ENCODE measurements at regions not wholly inside any gene's neighbourhood (a gene's known extent, or its start where the extent isn't known, plus 50 kb on each side); places are given as distances from the start of the nearest gene placed in this dataset.
A peak's percentile ranks its signal among the peaks of the same experiment; 100 is the strongest.
"Not testable (repeated sequence)": the region's sequence is repeated elsewhere in the genome, so short reads cannot be mapped to it uniquely, and the experiment has no call there.

DNA sequence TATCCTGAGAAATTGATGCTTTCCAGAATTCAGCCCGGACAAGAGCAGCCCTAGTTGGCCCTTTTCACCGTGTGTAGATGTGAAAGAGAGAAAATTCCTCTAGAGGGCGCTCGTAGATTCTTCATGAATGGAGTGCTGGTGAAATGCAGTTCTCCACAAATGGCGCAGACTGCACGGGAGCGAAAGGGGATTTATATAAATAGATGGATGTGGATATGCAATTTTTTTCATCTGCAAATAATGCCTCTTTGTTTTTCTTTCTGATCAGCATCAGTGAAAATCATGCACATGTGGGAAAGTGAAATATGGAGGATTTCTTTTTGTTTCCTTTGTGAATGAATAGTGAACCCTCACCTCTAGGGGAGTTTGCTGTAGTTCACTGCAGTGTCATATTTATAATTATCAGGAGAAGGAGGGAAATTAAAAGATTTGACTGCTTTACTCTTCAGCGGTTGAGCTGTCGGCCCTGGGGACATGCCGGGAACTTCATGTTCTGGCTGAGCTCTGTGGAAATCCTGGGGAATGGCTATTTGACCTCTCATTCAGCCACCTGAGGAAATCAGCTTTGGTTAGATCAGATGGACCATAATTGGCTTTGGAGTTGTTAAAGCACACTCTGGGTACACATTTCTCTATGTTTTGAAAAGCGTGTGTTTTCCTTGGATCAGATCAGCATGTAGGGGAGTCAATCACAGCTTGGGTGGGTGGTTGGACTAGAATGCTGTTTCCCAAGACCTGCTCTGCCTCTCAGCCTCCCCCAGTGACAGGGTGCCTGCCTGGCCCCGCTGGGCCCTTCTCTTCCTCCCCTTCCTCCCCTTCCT lies 115.0 kb upstream of the SHISA3 start:
- no peak overlapping the region for H3K4me3 ChIP-seq (ENCODE audit: control insufficient read depth, low read depth, low read length)

DNA sequence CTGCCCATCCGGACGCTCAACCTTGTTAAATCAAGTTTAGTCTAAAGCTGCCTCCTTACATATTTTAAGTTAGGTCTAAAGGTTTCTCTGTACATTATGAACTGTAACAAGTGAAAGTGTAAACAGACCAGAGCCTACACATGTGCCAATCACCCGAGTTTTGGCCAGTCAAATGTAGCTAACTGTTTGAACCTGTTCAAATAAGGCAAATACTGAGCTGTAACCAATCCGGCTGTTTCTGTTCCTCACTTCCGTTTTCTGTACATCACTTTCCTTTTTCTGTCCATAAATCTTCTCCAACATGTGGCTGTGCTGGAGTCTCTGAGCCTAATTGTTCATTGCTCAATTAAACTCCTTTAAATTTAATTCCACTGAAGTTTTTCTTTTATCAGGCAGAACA lies 113.3 kb upstream of the SHISA3 start:
- H3K4me3 ChIP-seq (ENCODE audit: control insufficient read depth, low read depth, low read length) = no peak overlapping the region
- no peak for DNase-seq (ENCODE audit: low read depth)
- TF ChIP-seq, protein P1, sequence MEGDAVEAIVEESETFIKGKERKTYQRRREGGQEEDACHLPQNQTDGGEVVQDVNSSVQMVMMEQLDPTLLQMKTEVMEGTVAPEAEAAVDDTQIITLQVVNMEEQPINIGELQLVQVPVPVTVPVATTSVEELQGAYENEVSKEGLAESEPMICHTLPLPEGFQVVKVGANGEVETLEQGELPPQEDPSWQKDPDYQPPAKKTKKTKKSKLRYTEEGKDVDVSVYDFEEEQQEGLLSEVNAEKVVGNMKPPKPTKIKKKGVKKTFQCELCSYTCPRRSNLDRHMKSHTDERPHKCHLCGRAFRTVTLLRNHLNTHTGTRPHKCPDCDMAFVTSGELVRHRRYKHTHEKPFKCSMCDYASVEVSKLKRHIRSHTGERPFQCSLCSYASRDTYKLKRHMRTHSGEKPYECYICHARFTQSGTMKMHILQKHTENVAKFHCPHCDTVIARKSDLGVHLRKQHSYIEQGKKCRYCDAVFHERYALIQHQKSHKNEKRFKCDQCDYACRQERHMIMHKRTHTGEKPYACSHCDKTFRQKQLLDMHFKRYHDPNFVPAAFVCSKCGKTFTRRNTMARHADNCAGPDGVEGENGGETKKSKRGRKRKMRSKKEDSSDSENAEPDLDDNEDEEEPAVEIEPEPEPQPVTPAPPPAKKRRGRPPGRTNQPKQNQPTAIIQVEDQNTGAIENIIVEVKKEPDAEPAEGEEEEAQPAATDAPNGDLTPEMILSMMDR (IDR thresholded peaks at IDR 0.05; ENCODE audit: control insufficient read depth, insufficient read depth, low read depth, low read length, missing control alignments) = no peak

More for the DNA sequence above, 115.0 kb upstream of the SHISA3 start:
- no peak for DNase-seq (ENCODE audit: low read depth)
- TF ChIP-seq, protein P1 (IDR thresholded peaks at IDR 0.05; ENCODE audit: control insufficient read depth, insufficient read depth, low read depth, low read length, missing control alignments) = peak; percentile 44

GRCh38 chr4:42288876-42289275 lies 108.4 kb upstream of the SHISA3 start:
- H3K4me3 ChIP-seq (ENCODE audit: control insufficient read depth, low read depth, low read length); DNase-seq (ENCODE audit: low read depth): not testable (repeated sequence)

DNA sequence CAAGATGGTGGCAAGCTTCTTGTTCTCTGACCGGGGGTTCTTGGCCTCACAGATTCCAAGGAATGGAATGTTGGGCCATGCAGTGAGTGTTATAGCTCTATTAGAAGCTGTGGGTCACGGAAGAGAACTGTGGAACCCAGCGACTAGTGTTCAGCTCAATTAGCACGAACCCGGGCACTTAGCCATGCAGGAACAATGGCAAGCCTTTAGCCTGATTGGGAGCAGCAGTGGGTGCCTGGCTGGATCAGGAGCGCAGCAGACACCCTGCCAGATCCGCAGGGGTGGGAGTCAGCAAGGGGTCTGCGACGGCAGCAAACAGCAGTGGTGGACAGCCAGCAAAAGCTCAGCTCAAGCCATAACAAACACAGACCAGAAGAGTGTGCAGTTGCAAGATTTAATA lies 105.1 kb upstream of the SHISA3 start:
- not testable (repeated sequence) for H3K4me3 ChIP-seq (ENCODE audit: control insufficient read depth, low read depth, low read length); DNase-seq (ENCODE audit: low read depth)

DNA sequence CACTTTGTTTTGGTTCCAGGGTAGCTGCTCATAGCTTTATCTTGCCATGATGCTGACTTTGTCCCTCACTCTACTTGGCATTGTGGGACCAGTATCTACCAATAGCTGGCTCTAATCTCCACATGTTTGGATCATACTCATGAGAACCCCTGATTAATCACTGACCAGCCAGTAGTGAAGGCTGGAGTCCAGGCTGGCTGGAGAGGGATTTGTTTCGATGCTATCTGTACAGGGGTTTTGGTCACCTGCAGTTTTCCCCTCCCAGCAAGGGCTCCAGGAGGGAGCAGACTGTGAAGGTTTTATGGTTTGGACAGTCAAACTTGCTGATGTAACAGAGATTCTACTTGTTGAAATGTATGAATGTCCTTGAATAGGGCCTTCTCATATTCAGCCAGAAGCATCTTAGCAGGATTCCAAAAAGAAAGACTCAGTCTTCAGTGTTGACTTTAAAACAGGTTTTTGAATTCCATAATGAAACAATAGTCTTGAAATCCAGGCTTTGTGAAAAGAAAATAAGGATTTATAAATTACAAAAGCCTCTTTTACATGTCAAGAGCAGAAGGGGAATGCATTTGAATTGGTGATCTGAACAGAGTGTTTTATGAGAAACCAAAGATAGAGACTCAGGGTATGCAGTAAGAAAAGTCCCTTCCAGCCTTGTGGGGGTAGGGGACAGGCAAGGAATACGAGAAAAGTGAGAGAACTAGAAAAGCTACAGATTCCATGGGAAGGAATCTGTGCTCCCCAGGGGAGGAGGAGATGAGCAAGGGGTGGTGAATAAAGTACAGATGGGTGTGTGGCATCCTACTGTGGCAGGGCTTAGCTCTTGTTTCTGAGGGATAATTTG lies 103.1 kb upstream of the SHISA3 start:
- H3K4me3 ChIP-seq (ENCODE audit: control insufficient read depth, low read depth, low read length) = no peak overlapping the region
- TF ChIP-seq, protein P1 (IDR thresholded peaks at IDR 0.05; ENCODE audit: control insufficient read depth, insufficient read depth, low read depth, low read length, missing control alignments) = no peak
- DNase-seq (ENCODE audit: low read depth) = no peak

- DNase-seq (ENCODE audit: low read depth) = no peak
- TF ChIP-seq, protein P1 (IDR thresholded peaks at IDR 0.05; ENCODE audit: control insufficient read depth, insufficient read depth, low read depth, low read length, missing control alignments) = no peak
- no peak overlapping the region for H3K4me3 ChIP-seq (ENCODE audit: control insufficient read depth, low read depth, low read length)
Measured at GRCh38 chr4:42296196-42296595, 101.1 kb upstream of the SHISA3 start.

DNA sequence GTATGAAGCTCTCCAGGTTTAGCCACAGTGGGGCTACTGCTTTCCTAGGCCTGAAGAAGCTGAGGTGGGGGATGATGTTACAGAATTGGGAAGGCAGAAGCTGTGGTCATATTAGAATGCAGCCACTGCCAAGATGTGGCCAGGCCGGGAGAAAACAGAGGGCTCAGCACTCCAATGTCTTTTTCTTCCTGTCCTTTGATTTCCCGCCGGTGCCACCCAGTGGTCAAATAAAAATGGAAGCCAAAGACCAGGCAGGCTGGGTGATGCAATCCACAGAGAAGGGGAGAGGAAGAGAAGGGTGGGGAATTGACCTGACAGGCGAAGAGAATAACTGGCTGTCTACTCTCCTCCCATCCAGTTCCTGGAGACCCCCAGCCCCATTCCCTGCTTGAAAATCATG lies 94.9 kb upstream of the SHISA3 start:
- TF ChIP-seq, protein P1 (IDR thresholded peaks at IDR 0.05; ENCODE audit: control insufficient read depth, insufficient read depth, low read depth, low read length, missing control alignments) = no peak
- no peak overlapping the region for H3K4me3 ChIP-seq (ENCODE audit: control insufficient read depth, low read depth, low read length)
- no peak for DNase-seq (ENCODE audit: low read depth)
